ENCODE measurements at regions not wholly inside any gene's neighbourhood (a gene's known extent, or its start where the extent isn't known, plus 50 kb on each side); places are given as distances from the start of the nearest gene placed in this dataset.

DNA sequence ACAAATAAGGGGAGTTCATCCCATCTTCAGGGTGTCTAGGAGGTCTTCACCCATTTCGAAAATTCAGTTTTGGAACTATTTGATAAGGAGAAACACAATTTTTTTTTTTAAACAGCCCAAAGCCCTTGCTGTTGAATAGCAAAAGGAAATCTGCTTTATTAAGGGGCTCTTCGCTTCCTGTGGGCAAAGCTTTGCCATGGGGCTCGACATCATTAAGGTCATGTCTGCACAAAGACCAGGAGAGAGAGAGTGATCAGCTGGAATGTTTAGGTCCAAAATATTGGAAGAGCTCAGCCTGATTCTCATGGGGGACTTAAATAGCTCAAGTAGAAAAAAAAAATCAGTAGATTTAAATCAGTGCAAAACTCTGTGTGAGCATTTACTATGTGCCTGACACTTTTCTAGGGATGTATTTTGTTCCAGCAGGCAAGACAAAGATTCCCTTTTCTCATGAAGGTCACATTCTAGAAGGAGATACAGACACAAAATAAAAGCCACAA is 564.6 kb upstream of the KLF4 start:
- Histone ChIP-seq H3K27me3 (ENCODE audit: control insufficient read depth in 4 of 4, insufficient read depth in 4 of 4, low read length in 3 of 4) (peaks cover 0 to 8% (median 0%) of the 10 kb centered on the region in 4 donors), H3K27ac (ENCODE audit: low read depth in 1 of 2, low read length in 2 of 2) (no peak overlapping the region), H3K36me3 (ENCODE audit: control insufficient read depth in 4 of 4, insufficient read depth in 3 of 4, low read depth in 1 of 4, low read length in 3 of 4) (no peaks in the 10 kb centered on the region), H3K9ac (ENCODE audit: low read depth in 1 of 2, low read length in 2 of 2) (no peak overlapping the region), H3K9me3 (ENCODE audit: control insufficient read depth in 4 of 4, low read length in 3 of 4) (no peaks in the 10 kb centered on the region), H3K4me1 (ENCODE audit: control insufficient read depth in 4 of 4, insufficient read depth in 4 of 4, low read length in 3 of 4) (no peaks in the 10 kb centered on the region), H3K4me3 (ENCODE audit: low read depth in 1 of 3, low read length in 3 of 3) (no peak overlapping the region)
- WGBS = 69% methylated on average over 3 of the region's 3 CpGs
- TF ChIP-seq NR2F2 (IDR thresholded peaks at IDR 0.05) = no peak
- TF ChIP-seq ZBTB33 (IDR thresholded peaks at IDR 0.05) = no peak
- TF ChIP-seq, protein P1, sequence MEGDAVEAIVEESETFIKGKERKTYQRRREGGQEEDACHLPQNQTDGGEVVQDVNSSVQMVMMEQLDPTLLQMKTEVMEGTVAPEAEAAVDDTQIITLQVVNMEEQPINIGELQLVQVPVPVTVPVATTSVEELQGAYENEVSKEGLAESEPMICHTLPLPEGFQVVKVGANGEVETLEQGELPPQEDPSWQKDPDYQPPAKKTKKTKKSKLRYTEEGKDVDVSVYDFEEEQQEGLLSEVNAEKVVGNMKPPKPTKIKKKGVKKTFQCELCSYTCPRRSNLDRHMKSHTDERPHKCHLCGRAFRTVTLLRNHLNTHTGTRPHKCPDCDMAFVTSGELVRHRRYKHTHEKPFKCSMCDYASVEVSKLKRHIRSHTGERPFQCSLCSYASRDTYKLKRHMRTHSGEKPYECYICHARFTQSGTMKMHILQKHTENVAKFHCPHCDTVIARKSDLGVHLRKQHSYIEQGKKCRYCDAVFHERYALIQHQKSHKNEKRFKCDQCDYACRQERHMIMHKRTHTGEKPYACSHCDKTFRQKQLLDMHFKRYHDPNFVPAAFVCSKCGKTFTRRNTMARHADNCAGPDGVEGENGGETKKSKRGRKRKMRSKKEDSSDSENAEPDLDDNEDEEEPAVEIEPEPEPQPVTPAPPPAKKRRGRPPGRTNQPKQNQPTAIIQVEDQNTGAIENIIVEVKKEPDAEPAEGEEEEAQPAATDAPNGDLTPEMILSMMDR (IDR thresholded peaks at IDR 0.05; ENCODE audit: low read depth, low read length, missing input control) = no peak
- TF ChIP-seq, protein P2, sequence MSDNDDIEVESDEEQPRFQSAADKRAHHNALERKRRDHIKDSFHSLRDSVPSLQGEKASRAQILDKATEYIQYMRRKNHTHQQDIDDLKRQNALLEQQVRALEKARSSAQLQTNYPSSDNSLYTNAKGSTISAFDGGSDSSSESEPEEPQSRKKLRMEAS (IDR thresholded peaks at IDR 0.05) = no peak
- no peak for TF ChIP-seq HNF4G (IDR thresholded peaks at IDR 0.05)
- no peak for TF ChIP-seq SP1 (IDR thresholded peaks at IDR 0.05)
- TF ChIP-seq ATF3 (IDR thresholded peaks at IDR 0.05) = no peak
- DNase-seq (ENCODE audit: low spot score) = no peak

GRCh38 chr9:108053555-108054061 is 564.0 kb upstream of the KLF4 start:
- no peak for TF ChIP-seq EGR1 (IDR thresholded peaks at IDR 0.05; ENCODE audit: low read depth in 2 of 2)
- TF ChIP-seq, protein P1 (IDR thresholded peaks at IDR 0.05; ENCODE audit: low read depth, low read length, missing input control) = no peak
- no peak for TF ChIP-seq FOXA1 (IDR thresholded peaks at IDR 0.05)
- no peak for TF ChIP-seq REST (IDR thresholded peaks at IDR 0.05)
- TF ChIP-seq, protein P2 (IDR thresholded peaks at IDR 0.05) = no peak
- TF ChIP-seq ZBTB33 (IDR thresholded peaks at IDR 0.05) = no peak
- TF ChIP-seq GABPA (IDR thresholded peaks at IDR 0.05 in 1 of 2, conservative IDR thresholded peaks at IDR 0.05 in 1 of 2) = no peak
- no peak for TF ChIP-seq SP1 (IDR thresholded peaks at IDR 0.05)
- no peak for DNase-seq (ENCODE audit: low spot score)

More at GRCh38 chr9:108053555-108054061, 564.0 kb upstream of the KLF4 start:
- no peaks in the 10 kb centered on the region for H3K36me3 ChIP-seq (ENCODE audit: control insufficient read depth in 4 of 4, insufficient read depth in 3 of 4, low read depth in 1 of 4, low read length in 3 of 4)
- no peak overlapping the region for H3K9ac ChIP-seq (ENCODE audit: low read depth in 1 of 2, low read length in 2 of 2)
- H3K27me3 ChIP-seq (ENCODE audit: control insufficient read depth in 4 of 4, insufficient read depth in 4 of 4, low read length in 3 of 4) = peaks cover 0 to 8% (median 0%) of the 10 kb centered on the region in 4 donors
- H3K4me3 ChIP-seq (ENCODE audit: low read depth in 1 of 3, low read length in 3 of 3) = no peak overlapping the region
- H3K9me3 ChIP-seq (ENCODE audit: control insufficient read depth in 4 of 4, low read length in 3 of 4) = no peaks in the 10 kb centered on the region
- H3K27ac ChIP-seq (ENCODE audit: low read depth in 1 of 2, low read length in 2 of 2) = no peak overlapping the region
- 52% methylated on average over 12 of the region's 12 CpGs for WGBS
- H3K4me1 ChIP-seq (ENCODE audit: control insufficient read depth in 4 of 4, insufficient read depth in 4 of 4, low read length in 3 of 4) = no peaks in the 10 kb centered on the region
